Hematopoietic multipotent progenitor cell treated with erythropoietin and hydrocortisone succinate and interleukin-3 and kit ligand, for 15 days (in vitro differentiated cells): ENCODE measurements at regions not wholly inside any gene's neighbourhood (a gene's known extent, or its start where the extent isn't known, plus 50 kb on each side); places are given as distances from the start of the nearest gene placed in this dataset.

ENCODE experiments used
- DNase-seq: peaks from one replicate; pipeline ENCODE4 v3.0.0-alpha.2; 2015; ENCODE audit warnings: low spot score

DNA sequence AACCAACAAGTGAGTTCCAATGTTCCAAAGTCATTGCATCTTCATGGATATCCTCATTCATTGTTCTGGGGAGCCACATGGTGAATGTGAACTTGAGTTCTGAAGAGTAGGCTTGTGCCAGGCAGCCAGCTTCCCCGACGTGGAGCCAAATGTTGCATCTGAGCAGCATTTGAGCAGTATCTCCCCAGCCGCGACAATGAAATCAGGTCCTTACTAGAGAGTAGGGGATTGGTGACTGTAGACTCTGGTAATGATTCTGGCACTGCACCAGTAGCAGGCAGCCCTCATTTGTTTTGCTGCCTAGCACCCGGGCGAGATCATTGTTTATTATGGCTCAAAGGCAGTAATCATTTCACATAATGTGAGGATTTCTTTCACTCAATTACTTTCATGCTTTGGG is 451.4 kb upstream of the C9orf72 start:
- DNase-seq, result no peak

DNA sequence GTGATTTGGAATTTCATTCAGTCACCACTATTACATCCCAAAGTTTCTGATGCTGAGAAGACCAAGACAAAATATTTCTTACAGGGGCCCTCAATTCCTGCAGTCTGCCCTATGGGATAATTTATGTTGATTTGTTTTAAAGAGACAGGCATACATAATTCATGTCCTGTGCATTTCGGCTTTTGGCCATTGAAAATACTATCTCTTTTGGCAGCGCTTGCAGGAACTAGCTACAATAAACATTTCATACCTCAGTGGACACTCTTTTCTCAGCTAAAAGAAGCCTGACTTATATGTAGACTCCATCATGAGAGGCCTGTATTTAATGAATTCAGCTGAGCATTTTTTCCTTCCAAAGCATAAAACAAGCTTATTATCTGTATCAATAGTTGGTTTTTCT is 451.9 kb upstream of the C9orf72 start:
- no peak for DNase-seq

GRCh38 chr9:28031521-28032267 is 458.4 kb upstream of the C9orf72 start:
- no peak for DNase-seq

- DNase-seq, result no peak
Measured at GRCh38 chr9:28032268-28032590, 458.9 kb upstream of the C9orf72 start.

DNA sequence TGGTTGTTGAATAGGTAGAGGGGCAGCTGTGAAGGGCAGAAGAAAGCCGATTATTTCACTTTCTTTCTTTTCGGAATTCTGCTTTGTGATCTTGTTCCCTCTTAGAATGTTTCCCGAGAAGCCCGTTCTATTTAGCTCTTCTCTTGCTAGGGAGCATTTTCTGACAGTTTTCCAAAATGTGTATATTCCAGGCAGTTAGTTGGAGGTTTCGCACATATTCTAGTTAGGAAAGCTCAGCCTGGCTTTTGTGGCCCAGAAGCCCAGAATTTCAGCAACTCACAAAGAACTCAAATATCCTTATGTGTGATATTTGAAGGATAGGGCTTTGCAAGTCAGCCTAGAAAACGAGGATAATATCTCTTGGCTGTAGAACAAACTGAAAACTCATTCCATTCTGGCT is 461.0 kb upstream of the C9orf72 start:
- no peak for DNase-seq

DNA sequence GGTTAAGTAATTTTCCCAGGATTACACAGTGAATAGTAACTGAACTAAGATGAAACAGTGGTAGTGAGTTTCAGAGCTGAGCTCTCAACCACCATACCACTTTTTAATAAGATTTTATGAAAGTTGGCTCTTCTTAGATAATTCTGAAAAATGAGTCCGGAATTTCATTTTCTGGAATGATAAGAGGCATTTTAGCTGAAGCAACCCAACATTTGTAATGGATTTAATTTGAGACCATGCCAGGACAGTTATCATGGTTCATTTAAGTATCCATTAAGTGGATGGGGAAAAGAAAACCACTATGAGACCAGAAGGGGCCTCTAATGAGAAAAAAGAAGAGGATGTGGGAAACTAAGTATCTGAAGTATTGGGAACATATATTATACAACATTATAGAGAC is 464.7 kb upstream of the C9orf72 start:
- no peak for DNase-seq

- no peak for DNase-seq
Measured at GRCh38 chr9:28045051-28045450, 471.8 kb upstream of the C9orf72 start.

DNA sequence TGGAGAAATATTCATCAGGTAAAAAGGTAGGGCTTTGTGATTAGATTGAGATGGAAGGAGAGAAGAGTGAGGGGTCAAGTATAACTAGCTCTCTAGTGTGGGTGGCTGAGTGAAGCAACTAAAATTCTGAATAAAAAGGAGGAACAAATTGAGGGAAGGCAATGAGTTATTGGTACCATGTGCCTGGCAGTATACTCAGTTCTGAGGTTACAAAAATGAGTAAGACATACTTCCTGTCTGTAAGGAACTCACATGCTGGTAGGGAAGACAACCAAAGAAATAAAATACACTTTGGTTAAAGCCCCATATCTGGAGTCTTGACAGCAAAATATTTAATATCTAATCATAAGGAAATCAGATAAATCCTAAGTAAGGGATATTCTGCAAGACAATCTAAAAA is 476.8 kb upstream of the C9orf72 start:
- DNase-seq, result no peak

GRCh38 chr9:28050941-28051340 is 477.7 kb upstream of the C9orf72 start:
- no peak for DNase-seq

GRCh38 chr9:28051559-28052503 is 478.6 kb upstream of the C9orf72 start:
- DNase-seq, result no peak

- no peak for DNase-seq
Measured at GRCh38 chr9:28053096-28053777, 480.0 kb upstream of the C9orf72 start.

DNA sequence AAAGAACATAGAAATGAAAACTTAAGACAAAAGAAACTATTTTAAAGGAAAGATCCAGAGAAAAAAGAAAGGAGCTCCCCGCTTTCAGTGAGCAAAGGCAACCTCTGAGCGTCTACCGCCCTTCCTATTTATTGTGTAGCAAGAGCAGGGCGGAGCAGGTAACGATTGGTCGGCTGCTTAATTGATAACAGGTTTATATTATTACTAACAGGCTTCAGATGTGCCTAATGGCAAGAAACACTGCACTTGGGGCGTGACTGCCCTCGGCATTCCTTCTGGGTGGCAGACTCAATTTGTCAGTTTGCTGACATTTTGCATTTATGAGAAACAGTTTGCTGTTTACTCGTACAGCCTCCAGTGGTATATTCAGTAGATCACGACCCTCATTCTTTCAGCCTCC is 482.7 kb upstream of the C9orf72 start:
- no peak for DNase-seq

DNA sequence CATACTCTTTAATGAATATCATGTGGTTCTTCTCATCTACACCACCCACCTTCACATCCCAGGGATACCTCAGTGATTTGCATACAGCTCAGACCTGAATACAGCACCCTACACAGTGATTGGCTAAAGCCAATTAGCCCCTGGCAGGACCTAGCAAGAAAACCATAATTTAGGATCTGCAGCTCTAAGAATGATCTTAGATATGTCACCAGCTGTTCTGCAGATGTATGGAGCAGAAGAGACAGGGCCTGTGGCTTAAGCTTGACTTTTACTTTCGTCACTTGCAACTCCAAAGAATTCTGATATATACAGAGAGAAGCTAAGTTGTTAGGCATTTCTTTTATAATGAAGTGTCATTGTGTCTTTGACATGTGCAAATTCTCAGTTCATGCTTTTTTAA is 483.2 kb upstream of the C9orf72 start:
- DNase-seq, result no peak

DNA sequence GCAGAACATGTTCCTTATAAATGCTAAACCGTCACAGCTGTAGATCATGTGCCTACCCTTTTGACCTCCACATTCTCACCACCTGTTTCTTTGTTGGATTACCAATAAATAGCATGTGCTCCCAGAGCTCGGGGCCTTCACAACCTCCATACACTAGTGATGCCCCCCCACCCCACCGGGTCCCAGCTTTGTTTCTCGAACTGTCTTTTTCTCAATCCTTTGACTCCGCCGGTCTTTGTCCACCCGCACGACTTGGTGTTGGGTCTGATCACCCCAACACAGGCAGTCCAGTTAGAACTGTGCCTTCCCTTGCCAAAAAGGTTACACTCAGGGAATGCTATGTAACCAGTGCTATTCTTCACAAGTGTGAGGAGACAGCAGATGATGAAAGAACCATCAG is 485.9 kb upstream of the C9orf72 start:
- DNase-seq, result no peak

DNA sequence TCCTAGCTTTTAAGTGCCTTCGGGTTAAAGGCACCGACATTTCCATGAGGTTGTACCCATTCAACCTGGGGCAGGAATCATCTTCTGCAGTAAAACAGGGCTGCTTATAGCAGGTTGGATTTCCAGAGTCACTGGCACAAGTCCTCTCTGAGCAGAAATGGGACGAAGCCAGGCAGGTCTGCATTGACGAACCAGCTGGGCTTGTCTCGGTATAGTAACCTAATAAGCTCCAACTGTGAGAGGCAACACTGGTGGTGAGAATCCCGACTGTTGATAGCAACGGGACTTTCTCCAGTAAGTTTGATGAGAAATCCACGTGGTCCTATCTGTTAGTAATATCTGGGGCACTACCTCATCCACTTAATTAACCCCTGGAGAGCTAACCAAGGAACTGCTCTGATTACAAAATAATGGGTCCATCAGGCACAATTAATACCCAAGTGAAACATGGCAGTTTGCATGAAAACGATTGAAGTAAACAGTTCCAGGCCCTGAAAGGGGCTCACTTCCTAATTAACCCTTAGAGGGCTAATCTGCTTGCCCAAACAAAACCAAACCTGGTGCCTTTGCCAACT is 491.0 kb upstream of the C9orf72 start:
- DNase-seq, result no peak

DNA sequence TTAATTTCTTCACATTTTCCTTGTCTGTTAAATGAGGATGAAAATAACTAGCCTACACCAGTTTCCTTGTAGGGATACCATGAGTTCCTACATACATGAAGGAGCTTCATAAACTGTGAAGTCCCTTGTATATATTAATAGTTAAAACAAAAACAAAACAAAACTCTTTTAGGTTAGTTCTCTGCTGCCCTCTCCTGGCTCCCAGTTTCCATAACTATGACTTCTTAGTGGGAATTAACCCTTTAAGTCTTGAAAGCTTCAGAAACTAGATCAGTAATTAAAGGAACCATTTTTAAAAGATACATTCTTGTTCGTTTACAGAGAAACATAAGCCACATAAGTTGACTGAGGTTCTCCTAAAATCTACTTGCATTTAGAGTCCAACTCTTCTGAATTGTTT is 500.0 kb upstream of the C9orf72 start:
- no peak for DNase-seq

DNA sequence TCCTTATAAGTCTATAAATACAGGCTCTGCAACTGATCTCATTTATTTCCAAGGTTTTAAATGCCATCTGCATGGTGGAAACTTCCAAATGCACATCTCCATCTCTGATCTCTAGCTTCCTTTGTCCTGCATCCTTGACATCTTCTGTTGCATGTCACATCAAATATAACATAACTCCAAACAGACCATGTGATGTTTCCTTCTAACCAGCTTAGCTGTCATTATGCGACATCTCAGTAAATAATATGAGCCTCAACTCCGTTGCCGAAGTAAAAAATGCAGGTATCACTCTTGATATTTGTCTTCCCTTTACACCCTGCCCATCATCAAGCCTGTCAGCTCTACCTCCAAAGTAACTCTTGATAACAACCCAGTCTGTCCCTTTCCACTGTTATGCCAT is 506.4 kb upstream of the C9orf72 start:
- no peak for DNase-seq

DNA sequence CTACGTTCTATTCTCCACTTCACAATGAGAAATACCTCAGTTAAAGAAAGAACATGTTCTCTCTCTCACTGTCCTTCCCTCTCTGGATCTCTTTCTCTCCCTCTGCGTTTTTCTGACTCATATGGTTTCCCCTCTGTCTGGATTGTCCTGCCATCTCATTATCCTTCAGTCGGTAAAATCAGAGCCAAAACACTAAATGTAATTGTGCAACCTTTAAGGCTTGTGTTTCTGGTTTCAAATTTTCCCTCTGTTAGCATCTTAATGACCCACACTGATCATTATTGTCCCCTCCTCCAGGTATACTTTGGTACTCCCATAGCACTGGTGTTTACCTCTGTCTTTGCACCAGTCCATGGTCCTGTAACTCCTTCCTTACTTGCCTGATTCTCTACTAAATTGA is 509.4 kb upstream of the C9orf72 start:
- DNase-seq, result no peak

DNA sequence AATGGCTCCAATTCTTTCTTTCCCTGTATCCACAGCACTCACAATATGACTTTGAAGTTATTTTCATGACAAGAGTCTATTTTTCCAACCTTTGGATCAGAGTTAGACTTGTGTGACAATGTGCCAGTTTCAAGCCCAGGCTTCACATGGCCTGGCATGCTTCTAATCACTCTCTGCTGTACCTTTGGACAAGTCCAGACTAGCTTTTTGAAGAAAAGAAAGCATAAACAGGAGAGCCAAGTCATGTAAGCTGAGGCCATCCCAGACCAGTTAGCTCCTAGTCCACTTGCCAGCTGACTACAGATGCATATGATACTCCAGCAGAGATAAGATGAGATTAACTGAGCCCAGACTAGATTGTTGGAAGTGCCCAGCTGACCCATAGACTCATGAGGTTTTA is 513.6 kb upstream of the C9orf72 start:
- no peak for DNase-seq

- DNase-seq, result no peak
Measured at GRCh38 chr9:28092981-28093936, 520.0 kb upstream of the C9orf72 start.

DNA sequence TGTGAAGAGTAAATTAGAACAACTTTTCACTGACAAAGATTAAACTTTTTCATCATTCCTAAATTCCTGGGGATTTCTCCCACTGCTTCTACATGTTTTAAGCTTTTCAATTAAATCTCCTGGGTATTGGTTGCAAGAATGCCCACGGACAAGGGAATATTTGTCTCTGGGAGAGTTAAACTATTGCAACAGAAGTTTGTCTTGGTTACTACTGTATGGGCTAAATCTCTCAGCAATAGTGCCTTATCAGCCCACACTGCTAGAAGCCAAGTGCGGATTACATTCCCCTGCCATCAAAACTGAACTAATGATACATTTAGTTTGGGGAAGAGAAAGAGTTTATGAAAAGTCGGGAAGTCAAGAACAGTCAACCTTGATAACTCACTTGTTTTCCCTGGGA is 528.2 kb upstream of the C9orf72 start:
- DNase-seq, result no peak
